Fibroblast of pulmonary artery (primary cell): ENCODE measurements at regions not wholly inside any gene's neighbourhood (a gene's known extent, or its start where the extent isn't known, plus 50 kb on each side); places are given as distances from the start of the nearest gene placed in this dataset.

Source experiments
- DNase-seq: peaks from one replicate; pipeline ENCODE4 v3.0.0-alpha.2; 2010; ENCODE audit warnings: low read depth
- H3K4me3 ChIP-seq: replicated peaks from 2 replicates; pipeline ENCODE4 v1.5.1; 2011; ENCODE audit warnings: low read depth, mild to moderate bottlenecking, control low read depth, low read length, moderate library complexity
- TF ChIP-seq, protein P1 (sequence below): IDR thresholded peaks from 2 replicates; pipeline ENCODE4 v1.5.1; 2011; ENCODE audit warnings: mild to moderate bottlenecking, control low read depth, low read length, inconsistent platforms; ENCODE audit errors: missing control alignments

DNA sequence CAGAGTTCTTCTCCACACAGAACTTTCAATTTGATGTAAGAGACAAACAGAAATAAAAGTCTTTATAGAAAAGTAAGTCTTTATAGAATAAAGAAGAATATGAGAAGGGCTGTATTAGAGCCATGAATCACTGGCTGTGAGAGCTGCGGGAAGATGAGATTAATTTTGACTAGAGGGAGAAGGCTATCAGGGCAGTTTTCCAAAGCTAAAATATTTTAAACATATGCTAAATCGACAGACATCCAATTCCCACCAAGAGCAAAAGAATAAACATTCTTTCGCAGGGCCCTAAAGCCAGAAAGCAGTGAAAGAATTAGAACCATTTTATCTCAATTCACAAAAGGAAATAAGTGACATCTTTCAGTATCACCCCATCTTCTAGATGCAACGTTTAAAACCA is 208.3 kb upstream of the MAP3K1 start:
- TF ChIP-seq, protein P1, sequence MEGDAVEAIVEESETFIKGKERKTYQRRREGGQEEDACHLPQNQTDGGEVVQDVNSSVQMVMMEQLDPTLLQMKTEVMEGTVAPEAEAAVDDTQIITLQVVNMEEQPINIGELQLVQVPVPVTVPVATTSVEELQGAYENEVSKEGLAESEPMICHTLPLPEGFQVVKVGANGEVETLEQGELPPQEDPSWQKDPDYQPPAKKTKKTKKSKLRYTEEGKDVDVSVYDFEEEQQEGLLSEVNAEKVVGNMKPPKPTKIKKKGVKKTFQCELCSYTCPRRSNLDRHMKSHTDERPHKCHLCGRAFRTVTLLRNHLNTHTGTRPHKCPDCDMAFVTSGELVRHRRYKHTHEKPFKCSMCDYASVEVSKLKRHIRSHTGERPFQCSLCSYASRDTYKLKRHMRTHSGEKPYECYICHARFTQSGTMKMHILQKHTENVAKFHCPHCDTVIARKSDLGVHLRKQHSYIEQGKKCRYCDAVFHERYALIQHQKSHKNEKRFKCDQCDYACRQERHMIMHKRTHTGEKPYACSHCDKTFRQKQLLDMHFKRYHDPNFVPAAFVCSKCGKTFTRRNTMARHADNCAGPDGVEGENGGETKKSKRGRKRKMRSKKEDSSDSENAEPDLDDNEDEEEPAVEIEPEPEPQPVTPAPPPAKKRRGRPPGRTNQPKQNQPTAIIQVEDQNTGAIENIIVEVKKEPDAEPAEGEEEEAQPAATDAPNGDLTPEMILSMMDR = no peak
- H3K4me3 ChIP-seq = no peak overlapping the region
- DNase-seq = no peak

DNA sequence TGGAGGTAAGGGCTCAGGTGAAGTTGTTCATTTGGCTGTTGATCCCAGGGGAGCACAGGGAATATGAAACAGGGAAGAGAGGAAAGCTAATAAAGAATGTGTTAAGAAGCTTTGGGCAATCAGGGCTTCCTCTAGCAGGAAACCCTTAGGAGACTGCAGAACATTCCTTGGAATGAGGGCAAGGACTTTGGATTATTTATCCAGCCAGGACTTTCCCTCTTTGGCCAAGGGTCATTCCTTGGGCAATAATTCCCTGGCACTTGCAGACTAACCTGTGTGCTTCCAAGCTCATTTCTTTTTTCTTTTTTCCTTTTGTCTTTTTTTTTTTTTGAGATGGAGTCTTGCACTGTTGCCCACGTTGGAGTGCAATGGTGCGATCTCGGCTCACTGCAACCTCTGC is 209.2 kb upstream of the MAP3K1 start:
- no peak for DNase-seq

DNA sequence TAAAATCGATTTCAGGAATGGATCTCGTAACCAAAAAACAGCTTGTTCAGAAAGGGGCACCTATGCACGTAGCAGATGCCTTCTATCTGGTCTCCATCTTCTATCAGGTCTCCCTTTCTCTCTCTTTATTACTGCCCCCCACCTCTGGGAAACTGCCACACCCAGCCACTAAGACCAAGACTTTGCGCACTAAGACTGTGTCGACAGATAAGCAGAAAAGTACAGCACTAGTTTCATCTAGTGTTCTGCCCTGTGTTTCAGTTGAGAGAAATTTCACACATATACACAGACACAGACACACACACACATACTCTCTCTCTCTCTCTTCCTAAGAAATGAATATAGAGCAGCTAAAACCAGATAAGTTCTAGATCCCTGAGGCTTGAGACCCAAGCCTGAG is 210.1 kb upstream of the MAP3K1 start:
- H3K4me3 ChIP-seq = no peak overlapping the region
- TF ChIP-seq, protein P1 = no peak
- DNase-seq = no peak

More for the DNA sequence above, 209.2 kb upstream of the MAP3K1 start:
- H3K4me3 ChIP-seq = no peak overlapping the region
- TF ChIP-seq, protein P1 = no peak

DNA sequence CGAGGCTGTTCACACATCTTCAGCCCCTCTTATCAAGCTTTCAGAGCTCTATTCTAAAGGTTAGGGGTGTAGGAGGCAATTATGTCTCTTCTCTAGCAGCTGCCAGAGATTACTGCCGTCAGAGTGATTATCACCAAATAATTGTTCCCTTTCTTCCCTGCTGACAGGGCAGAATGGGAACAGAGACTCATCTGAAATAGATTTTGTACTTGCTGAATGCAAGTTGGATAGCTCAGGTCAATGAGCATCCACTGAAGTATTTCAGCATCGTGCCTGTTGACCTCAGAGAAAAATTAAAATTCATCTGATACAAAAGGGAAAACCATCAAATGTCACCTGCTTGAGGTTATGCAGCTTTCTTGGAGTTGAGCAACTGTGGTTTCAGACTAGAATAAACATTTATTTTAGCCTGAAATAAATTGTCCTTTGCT is 213.7 kb upstream of the MAP3K1 start:
- TF ChIP-seq, protein P1 = no peak
- DNase-seq = no peak
- no peak overlapping the region for H3K4me3 ChIP-seq

DNA sequence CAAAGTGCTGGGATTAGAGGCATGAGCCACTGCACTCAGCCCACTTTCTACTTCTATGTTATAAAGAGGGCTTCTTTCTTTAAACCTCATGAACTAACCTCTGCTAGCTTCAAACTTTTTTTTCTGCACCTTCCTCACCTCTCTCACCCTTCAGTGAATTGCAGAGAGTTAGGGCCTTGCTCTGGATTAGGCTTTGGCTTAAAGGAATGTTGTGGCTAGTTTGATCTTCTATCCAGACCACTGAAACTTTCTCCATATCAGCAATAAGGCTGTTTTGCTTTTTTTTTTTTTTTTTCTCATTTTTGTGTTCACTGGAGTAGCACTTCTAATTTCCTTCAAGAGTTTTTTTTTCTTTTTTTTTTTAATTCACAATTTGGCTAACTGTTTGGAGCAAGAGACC is 216.4 kb upstream of the MAP3K1 start:
- H3K4me3 ChIP-seq = no peak overlapping the region
- no peak for DNase-seq
- TF ChIP-seq, protein P1 = no peak

DNA sequence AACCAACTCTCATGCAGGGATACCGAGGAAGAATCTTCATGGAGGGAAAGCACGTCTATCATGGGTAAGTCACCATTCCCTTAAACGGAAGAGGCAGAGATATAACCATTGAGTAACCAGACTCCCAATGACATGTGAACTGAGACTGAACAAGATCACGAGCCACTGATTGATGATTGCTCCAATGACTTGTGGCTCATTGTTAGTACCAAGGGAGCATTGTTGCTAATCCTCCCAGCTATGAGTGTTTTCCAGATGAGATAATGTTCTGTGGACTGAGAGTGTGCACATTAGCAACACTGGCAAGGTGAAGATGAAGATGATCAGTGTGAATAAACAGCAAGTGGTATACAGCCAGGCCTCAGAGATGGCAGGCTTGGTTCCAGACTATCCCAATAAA is 219.2 kb upstream of the MAP3K1 start:
- no peak for DNase-seq
- no peak overlapping the region for H3K4me3 ChIP-seq
- TF ChIP-seq, protein P1 = no peak

DNA sequence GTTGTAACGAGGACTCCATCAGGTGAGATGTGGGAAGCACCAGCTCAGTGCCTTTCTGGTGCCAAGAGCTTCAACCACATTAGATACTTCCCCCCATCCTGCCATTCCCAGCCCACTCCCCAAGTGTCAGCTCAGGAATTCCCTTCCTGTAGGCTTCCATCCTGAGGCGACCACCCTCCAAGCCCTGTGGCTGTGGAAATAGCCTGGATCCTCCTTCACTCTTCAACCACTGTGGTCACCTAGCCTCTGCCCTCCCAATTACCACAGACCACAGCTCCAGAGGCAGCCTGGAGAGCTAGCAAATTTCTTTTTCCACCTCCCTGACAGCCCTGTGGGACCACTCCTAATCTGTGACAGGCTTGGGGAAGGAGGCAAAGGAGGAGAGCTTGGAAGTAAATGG is 219.8 kb upstream of the MAP3K1 start:
- H3K4me3 ChIP-seq = no peak overlapping the region
- TF ChIP-seq, protein P1 = no peak
- DNase-seq = no peak
